ENCODE measurements at regions not wholly inside any gene's neighbourhood (a gene's known extent, or its start where the extent isn't known, plus 50 kb on each side); places are given as distances from the start of the nearest gene placed in this dataset.

DNA sequence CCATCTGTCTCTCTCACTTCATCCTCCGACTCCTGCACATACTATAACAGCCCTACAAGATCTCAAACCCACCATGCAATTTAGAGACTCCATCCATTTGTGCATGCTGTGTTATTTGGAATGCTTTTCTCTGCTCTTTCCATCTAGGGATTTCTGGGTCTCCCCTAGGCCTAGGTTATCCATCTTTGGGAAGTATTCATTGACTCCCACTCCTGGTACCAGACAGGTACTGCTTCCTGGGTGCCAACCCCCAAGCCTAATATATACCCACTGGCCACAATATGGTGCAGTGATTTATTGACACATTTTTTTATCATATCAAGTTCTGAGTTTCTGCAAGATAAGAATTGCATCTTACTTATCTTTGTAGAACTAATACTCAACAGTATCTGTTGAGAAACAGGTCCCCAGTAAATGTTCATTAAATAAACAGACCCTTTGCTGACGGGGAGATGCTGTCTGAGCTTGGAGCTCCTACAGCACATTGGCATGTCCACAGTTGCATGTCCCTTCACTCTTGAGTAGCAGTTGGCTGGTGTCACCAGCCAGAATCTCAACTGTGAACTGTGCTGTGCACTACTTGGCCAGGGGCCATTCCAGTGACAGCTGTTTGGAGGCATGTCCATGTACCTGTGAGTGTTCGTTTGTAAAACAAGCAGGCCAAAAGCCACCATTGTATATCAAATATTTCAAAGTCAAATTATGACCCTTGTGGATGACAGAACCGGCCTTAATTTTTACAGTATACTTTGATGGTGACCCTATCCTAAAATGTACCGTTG, 223.3 kb upstream of the NFE2L3 start:
- TF ChIP-seq, protein P1, sequence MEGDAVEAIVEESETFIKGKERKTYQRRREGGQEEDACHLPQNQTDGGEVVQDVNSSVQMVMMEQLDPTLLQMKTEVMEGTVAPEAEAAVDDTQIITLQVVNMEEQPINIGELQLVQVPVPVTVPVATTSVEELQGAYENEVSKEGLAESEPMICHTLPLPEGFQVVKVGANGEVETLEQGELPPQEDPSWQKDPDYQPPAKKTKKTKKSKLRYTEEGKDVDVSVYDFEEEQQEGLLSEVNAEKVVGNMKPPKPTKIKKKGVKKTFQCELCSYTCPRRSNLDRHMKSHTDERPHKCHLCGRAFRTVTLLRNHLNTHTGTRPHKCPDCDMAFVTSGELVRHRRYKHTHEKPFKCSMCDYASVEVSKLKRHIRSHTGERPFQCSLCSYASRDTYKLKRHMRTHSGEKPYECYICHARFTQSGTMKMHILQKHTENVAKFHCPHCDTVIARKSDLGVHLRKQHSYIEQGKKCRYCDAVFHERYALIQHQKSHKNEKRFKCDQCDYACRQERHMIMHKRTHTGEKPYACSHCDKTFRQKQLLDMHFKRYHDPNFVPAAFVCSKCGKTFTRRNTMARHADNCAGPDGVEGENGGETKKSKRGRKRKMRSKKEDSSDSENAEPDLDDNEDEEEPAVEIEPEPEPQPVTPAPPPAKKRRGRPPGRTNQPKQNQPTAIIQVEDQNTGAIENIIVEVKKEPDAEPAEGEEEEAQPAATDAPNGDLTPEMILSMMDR (IDR thresholded peaks at IDR 0.05), result no peak
- no peak for TF ChIP-seq POLR2A (IDR thresholded peaks at IDR 0.05)
- WGBS, 2 donors, result 77 to 81% methylated on average over 5 of the region's 5 CpGs
- no peak for ATAC-seq
- Histone ChIP-seq H3K4me3 (no peak overlapping the region), H3K4me1 (peaks cover 4% of the 10 kb centered on the region), H3K9me3 (peaks cover 0 to 2% (median 0%) of the 10 kb centered on the region in 3 donors), H3K36me3 (replicated peaks in 1 of 2; ENCODE audit: insufficient read depth in 1 of 2, low read depth in 2 of 2) (no peaks in the 10 kb centered on the region), H3K27me3 (no peaks in the 10 kb centered on the region), H3K27ac (no peak overlapping the region)
- DNase-seq, result peak; percentile 15 to 66 (median 43)
- intact Hi-C loops (cut with DNase I), result no loop called here

- DNase-seq (no peak), ATAC-seq (no peak)
- no peak for TF ChIP-seq POLR2A (IDR thresholded peaks at IDR 0.05)
- TF ChIP-seq, protein P1 (IDR thresholded peaks at IDR 0.05), result no peak
- no peaks in the 10 kb centered on the region for H3K4me1 ChIP-seq
- intact Hi-C loops (cut with DNase I), result no loop called here
- no peak overlapping the region for H3K4me3 ChIP-seq
- H3K27ac ChIP-seq, result no peak overlapping the region
- no peaks in the 10 kb centered on the region for H3K36me3 ChIP-seq (replicated peaks in 1 of 2; ENCODE audit: insufficient read depth in 1 of 2, low read depth in 2 of 2)
- peaks cover 0 to 9% (median 0%) of the 10 kb centered on the region in 3 donors for H3K9me3 ChIP-seq
- no peaks in the 10 kb centered on the region for H3K27me3 ChIP-seq
- 91 to 92% methylated on average over 5 of the region's 5 CpGs for WGBS, 2 donors
Measured at GRCh38 chr7:25929448-25929847, 222.6 kb upstream of the NFE2L3 start.

DNA sequence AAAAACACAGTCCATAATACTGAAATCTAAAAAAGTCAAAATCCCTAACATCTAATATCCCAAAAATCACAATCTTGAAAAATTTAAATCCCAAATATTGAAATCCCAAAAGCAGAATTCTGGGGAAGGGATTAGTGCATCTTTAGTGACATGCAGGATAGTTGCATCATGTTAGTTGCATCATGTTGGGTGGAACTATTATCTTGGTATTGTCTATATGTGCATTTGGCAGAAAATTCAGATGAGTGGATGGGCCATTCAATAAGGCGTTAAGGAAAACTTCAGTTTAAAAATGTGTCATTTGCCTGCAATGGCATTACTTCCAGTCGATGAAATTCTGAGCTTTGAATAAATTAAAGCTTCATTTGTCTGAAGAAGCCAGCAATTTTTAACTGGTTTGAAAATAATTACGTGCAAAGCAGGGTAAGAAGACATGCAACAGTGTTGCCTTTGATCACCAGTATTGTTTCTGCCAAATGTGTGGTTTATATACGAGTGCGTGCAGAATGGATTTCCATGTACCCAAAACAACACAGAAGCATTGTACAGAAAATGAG, 221.4 kb upstream of the NFE2L3 start:
- Histone ChIP-seq H3K27ac (no peak overlapping the region), H3K9me3 (peaks cover 0 to 11% (median 0%) of the 10 kb centered on the region in 3 donors), H3K36me3 (replicated peaks in 1 of 2; ENCODE audit: insufficient read depth in 1 of 2, low read depth in 2 of 2) (no peaks in the 10 kb centered on the region), H3K27me3 (no peaks in the 10 kb centered on the region), H3K4me3 (no peak overlapping the region), H3K4me1 (no peaks in the 10 kb centered on the region)
- DNase-seq (no peak), ATAC-seq (no peak)
- TF ChIP-seq POLR2A (IDR thresholded peaks at IDR 0.05), result no peak
- intact Hi-C loops (cut with DNase I), result no loop called here
- 89 to 96% methylated on average over 5 of the region's 5 CpGs for WGBS, 2 donors

GRCh38 chr7:25931156-25931555, 220.8 kb upstream of the NFE2L3 start:
- no peak for ATAC-seq
- WGBS, 2 donors, result 69 to 88% methylated on average over 1 of the region's 1 CpG
- Histone ChIP-seq H3K27me3 (no peaks in the 10 kb centered on the region), H3K4me1 (no peaks in the 10 kb centered on the region), H3K27ac (no peak overlapping the region), H3K36me3 (replicated peaks in 1 of 2; ENCODE audit: insufficient read depth in 1 of 2, low read depth in 2 of 2) (no peaks in the 10 kb centered on the region), H3K4me3 (no peak overlapping the region), H3K9me3 (peaks cover 0 to 11% (median 0%) of the 10 kb centered on the region in 3 donors)
- TF ChIP-seq, protein P1 (IDR thresholded peaks at IDR 0.05), result no peak
- no peak for TF ChIP-seq POLR2A (IDR thresholded peaks at IDR 0.05)
- DNase-seq, result no peak
- intact Hi-C loops (cut with DNase I), result no loop called here

GRCh38 chr7:25933921-25934320, 218.1 kb upstream of the NFE2L3 start:
- H3K27me3 ChIP-seq, result no peaks in the 10 kb centered on the region
- TF ChIP-seq, protein P1 (IDR thresholded peaks at IDR 0.05), result no peak
- H3K9me3 ChIP-seq, result peaks cover 0 to 11% (median 0%) of the 10 kb centered on the region in 3 donors
- no peaks in the 10 kb centered on the region for H3K36me3 ChIP-seq (replicated peaks in 1 of 2; ENCODE audit: insufficient read depth in 1 of 2, low read depth in 2 of 2)
- 100% methylated on average over 1 of the region's 1 CpG for WGBS, 2 donors
- no peak for DNase-seq
- no peak for ATAC-seq
- H3K27ac ChIP-seq, result no peak overlapping the region
- intact Hi-C loops (cut with DNase I), result no loop called here
- H3K4me1 ChIP-seq, result no peaks in the 10 kb centered on the region
- H3K4me3 ChIP-seq, result no peak overlapping the region
